ENCODE measurements at regions not wholly inside any gene's neighbourhood (a gene's known extent, or its start where the extent isn't known, plus 50 kb on each side); places are given as distances from the start of the nearest gene placed in this dataset.

DNA sequence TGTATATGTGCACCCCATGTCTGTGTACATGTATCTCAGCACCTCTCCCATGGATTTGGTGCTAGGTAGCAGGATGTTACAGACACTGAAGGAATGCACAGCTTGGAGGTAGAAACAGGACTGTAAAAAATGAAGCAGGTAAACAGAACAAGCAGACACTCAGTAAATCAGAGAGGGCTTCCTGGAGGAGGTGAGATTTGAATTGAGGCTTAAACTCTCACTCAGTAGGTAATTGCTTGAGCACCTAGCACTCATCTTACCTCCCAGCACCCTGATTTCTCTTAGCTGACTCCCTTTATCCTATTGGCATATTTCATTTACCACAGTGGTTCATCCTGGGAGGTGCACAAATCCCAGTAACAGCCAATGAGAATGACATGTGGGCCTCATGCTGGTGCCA lies 537.9 kb upstream of the RAB6C start:
- DNase-seq = no peak

DNA sequence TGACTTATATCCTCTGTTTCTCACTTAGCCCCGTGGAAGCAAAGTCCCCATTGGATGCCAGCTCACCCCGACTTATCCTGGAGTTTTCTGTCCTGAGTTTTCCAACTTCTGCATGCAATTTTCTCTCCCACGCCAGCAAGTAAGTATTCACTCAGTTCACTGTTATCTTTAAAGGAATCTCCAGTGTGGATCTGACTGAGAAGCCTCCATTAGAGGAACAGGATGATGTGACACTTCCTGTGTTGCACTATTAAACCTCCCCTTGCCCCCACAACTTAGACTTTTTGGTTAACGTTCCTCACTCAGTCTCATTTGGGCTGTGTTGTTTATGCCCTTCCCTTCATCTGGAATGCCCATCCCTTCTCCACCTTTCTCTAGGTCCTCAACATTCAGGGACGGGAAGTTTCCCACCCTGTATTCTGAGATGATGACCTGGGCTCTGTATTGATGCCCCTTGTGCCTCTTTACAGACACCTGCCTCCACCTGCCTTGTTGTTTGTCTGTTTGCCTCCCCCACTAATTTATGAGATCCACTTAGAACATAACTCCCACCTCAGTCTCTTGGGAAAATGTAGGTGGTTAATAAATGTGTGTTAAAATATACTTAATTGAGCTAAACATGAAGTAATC lies 536.1 kb upstream of the RAB6C start:
- no peak for DNase-seq

DNA sequence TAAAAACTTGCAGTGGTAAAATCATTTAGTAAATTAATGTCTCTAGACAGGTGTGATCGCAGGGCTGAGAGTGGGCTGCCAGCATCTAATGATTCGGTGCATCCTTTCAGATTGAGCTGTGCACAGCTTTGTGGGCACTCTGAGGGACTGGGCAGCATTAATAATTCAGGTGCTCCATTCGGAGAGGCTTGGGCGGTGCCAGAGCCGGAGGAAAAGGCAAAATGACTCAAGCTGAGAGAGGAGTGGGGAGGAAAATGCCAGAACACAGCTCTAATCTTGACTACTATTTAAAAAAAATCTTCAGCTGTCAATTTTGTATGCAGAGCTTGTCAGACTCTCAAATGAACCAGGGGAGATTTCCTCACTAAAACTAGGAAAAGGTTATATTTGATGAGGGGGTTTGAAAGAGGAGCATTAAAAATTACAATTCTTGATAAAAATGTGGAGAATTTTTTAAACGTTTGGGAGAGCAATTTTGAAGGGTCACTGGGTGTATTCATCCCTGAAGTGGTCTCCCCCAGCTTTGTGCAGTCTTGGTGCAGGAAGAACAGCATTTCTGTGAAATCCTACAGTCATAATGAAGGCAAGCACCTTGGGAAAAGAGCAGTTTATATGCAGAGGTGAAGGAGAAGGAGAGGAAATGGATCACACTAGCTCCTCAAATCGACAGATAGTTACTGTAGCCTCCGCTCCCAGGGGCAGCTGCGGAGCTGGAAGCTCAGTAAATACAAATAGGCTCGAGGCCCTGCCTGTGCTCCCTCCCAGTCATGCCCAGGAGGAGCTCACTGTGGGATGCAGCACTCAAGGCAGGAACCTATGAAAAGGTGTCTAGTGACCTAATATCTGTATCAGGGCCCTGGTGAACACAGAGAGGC lies 535.4 kb upstream of the RAB6C start:
- no peak for DNase-seq

DNA sequence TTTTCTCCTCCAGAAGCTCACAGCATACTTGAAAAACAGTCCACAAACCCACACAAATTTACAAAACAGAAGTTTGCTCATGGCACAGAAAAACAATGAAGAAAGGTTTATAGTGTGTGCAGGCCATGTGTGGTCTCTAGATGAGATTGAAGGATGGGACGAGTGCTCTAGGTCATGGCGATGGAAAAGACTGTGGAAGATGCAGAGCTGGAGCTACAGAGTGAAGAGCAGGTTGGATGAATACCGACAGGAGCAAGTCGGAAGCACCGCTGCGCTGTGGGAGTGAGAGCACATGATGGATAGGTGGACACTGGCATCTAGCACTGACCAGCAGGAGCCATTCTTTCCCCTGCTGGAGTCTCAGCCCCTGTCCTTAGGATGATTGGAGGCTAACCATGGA lies 534.7 kb upstream of the RAB6C start:
- no peak for DNase-seq

DNA sequence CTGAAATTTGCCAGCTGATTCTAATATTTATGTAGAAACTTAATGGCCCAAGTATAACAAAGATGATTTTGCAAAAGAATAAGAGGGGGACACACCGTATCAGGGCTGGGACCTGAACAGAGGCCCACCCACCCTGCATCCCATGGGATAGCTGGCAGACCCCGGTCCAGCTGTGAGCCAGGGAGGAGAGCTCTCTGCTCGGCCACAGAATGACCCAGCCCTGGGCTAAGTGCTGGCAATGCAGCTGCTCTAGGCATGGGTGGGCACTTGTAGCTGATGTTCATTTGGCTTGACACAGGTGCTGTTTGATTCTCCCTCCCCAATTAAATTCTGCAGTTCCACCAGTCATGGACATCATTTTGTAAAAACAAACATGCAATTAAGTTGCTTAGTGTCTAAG lies 522.8 kb upstream of the RAB6C start:
- no peak for DNase-seq

DNA sequence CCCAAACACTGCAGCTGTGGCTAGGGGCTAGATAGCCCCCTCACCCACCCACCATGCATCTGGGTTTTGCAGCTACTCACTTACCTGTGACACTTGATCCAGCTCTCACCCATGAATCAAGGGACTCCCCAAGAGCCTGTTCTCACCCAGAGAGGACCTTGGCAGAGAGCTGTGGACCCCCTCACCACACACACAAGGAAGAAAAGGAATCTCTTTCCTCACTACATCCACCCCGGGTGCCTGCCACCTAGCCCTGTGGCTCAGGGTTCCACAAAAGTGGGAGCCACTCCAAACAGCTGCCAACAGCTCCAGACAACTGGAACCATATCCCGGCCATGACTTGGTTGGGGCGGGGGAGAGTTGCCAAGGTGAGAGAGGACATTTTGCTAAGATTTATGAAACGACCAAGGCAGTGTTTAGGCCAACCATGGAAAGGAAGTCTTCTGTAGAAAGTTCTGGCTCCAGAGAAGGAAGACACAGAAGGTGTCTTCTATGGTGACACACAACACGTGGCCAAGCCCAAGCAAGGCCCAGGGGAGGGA lies 522.1 kb upstream of the RAB6C start:
- no peak for DNase-seq

DNA sequence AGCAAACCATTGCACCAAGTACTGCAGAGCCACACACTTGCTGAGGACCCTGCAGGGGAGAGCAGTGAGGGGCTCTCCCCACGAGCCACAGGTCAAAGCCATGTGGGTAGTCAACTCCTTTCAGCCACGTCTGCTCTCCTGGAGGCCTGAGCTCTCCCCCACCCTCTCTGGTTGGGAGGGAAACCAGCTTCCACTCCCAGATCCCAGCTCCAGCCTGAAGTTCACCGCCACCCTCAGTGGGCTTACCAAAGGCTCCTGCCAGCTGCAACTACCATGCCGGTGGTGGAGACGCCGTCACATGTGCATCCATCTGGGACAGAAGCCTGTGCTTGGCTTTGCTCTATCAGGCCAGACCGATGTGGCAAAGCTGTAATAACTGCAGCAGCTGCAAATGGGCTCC lies 521.5 kb upstream of the RAB6C start:
- no peak for DNase-seq

DNA sequence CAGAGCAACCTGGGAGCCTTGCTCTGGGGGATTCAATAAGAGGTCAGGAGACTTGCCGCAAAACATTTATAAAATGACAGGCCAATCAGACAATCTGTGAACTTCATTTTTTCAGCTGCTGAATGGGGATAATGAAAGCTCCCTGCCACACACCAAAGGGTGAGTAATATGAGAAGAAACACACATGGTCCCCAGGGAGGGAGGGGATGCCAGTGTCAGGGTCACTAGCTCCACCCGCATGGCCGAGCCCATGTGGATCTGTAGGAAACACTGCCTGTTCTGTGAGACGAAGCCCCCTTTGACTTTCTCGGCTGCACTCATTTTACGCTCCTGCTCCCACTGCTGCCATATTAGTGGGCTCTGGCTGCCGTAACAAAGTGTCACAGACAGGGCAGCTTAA lies 521.0 kb upstream of the RAB6C start:
- no peak for DNase-seq

DNA sequence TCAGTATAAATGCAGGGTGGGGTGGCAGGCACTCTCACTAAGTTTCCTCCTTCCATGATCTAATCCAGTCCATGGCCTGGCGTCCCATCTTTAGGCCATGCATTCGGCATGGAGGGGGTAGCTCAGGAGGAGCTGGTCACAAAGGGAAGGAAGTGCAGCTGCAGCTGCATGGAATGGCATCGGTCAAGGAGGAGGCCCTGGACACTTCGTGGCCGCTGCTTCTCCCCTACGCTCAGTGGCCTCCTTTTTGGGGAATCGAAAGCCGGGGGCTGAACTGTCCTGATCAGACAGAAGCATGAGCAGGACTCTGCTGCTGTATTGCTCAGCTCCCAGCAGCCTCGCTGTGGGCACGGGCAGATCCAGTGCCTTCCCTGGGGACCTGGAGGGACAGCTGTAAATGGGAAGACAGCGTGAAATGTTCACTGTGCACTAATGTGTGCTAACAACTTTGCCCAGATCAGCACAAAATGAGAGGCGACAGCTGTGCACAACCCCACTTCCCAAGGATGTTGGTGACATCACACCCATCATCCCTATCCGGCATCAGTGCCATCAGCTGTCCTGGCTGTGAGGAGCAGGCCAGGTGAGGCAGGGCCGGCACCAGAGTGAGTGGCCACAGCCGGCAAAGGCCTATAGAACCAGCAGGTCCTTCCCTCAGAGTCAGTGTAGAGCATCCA lies 520.1 kb upstream of the RAB6C start:
- DNase-seq = no peak

DNA sequence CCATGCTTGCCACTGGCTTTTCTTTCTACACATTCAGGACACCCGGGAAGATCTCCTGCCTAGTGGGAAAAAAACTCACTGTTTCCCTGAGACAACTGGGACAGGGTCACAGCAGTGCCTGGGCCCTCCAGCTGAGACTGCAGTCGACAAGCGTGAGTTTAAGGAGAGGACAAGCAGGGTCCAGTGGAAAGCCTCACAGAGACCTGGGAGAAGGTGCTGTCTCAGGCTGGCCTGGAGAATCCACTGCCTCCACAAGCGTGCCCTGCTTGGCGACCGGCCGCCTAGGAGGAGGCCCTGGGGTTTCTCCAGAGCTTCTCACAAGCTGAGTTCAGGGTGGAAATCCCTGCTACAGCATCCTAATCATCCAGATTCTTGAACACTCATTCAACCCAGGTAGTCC lies 519.6 kb upstream of the RAB6C start:
- no peak for DNase-seq

DNA sequence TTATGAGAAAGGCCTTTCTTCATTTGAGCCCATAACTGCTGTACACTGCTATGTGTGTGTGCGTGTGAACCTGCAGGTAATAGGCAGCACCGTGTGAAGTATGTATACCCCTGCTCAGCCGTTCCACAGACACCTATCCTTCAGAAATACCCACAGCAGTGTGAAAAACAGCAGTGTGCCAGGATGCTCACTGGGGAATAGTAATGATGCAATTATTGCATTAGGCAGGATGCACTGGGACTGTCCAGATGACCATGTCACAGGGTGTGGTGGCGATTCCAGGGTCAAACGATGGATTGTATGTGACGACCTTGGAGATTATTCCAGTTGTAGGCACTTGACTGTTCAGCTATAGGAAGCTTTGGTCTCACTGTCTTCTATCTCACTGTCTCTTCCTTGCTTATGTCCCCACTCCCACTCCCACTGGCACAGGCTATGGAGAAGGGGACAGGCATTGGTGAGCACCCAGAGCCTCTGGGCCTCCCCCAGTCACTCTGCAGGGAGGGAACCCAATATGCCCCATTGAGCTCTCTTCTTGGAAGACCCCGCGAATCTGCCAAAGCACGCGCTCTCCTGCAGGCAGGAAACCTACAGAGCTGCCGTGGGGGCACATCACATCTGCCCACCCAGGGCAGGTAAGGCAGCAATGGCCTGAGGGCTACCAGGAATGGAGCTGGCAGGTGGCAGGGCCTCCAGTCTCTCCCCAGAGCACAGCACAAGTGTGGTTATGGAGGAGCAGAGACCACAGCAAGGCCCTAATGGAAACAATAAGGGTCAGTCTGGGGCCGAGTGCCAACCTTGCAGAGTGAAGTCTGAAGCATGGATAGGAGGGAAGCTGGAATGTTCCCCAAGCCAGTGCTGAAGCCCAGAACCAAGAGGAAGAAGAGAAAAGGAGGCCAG lies 518.9 kb upstream of the RAB6C start:
- no peak for DNase-seq

DNA sequence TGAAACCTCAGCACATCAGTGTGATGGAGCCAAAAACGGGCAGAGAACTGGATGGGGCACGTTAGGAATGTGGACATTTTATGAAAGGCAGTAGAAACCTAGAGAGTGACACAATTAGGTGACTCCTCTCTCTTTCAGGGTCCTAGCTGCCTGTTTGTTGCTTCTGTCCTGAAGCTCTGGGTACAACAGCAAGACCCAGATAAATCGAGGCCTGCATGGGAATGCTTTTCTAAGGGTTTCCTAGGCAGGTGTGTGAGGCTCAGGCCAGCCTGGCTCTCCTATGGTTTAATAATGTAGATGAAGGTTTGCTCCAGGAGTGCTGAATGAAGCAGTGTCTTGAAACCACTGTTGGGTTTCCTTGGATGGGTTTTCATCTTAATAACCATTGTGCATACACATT lies 517.1 kb upstream of the RAB6C start:
- DNase-seq = no peak

DNA sequence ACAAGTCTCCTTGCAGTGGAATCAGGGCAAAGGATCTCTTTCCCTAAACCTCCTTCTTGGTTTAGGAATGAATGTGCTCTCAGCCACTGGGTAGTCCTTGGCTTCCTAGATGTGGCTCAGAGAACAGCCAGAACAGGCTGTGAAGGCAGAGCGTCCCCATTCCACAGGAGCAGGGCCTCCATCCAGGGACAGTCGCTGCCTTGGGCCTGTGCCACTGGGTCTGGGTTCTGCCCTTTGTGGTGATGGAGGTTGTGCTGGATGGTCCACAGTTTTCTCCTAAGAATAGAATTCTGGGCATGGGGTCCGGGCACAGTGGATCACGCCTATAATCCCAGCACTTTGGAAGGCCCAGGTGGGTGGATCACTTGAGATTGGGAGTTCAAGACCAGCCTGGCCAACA lies 516.5 kb upstream of the RAB6C start:
- DNase-seq = no peak

DNA sequence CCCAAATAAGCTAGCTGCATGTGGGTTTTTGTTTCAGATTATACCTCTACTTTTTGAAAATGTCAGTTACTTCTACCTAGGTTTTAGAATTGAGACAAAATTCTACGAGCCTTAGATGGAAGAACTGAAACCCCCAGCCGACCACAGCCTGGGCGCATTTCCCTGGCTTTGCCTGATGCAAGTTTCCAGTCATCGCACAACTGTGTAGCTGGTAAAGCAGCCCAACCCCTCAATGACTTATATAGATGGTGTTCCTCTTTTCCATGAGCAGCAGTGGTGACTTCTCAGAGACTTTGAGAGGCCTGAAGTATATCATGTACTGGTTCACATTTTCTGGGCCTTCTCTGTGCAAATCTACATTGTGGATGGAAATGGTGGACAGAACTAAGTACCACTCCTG lies 515.4 kb upstream of the RAB6C start:
- no peak for DNase-seq

DNA sequence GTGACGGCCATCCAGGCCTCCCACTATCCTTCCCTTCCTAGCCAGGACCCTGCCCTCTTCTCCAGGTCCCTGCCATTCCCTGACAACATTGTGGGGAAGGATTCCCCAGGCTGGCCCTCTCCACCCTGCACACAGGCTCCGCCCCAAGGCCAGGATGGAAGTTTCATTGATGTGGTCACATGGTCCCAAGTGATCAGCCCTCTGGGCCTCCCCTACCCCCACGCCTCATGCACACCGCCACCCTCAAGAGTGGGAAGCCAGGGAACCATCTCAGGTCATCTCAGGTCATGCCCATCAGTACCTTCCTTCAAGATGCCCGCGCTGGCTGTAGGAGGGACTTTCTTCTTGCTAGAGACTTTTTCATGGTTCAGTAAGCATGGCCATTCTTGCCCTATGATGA lies 514.8 kb upstream of the RAB6C start:
- DNase-seq = no peak

DNA sequence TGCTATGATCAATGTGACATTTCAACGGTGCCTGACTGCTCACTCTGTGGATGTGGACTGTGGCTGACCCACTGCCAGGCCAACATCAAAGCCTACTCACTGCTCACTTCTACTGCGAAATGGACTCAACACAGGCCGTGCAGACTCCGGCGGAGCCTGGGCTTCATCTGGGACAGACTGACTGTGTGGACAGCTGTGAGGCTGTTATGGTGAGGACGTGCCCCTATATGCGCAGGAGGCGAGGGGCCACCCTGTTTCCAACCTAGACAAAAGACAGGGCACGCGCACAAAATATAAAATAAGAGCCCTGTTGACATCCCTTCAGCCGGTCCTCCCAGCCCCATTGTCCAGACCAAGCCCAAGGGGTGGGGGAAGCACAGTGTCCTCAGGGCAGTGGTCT lies 514.4 kb upstream of the RAB6C start:
- DNase-seq = no peak

DNA sequence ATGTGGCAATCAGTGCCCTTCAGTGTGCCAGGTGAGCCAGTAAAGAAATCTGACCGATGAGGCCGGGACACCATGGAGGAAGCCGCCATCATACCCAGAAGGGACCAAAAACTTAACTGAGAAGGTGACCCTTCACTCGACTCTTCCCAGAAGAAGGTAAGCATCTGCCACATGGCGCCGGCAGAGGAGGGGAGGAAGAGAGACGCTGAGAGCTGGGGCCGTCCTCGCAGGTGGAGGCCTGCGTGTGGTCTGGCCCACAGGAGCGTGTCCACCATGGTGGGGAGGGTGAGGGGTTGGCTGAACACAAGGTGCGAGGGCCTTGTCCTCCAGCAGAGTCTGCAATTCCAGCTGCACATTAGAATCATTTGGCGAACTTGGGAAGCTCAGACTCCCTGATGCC lies 513.1 kb upstream of the RAB6C start:
- DNase-seq = no peak

DNA sequence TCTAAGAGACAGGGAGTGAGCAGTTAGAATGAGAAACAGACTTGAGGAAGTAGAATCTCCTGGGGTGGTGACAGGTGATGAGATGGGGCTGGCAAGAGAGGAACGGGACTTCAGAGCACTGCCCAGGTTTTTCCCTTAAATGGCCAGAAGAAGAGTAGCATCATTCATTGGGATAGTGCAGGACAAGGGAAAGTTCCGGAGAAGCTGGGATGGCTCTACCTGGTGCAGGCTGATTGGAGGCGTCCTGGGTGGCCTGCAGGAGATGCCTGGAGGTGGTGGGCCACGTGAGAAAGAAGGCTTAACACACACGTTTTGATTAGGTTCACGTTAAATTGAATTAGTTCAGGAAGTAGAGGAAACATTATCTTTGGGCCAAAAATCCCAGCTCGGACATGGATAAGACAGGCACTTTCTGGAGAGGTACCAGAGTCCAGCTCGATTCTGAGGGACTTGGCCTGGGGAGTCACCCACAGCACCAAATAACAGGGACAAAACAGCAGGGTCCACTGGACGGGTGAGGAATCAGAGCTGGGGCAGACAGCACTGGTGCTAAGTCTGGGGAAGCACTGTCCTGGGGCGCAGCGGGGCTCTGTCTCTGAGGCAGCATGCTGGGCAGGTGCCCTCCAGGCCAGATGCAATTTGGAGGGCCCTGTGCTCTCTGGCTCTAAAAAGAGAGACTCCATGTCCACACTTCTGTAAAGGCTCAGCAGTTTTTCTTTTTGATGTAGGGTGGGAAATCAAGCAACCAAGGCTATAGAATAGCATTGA lies 512.3 kb upstream of the RAB6C start:
- no peak for DNase-seq

DNA sequence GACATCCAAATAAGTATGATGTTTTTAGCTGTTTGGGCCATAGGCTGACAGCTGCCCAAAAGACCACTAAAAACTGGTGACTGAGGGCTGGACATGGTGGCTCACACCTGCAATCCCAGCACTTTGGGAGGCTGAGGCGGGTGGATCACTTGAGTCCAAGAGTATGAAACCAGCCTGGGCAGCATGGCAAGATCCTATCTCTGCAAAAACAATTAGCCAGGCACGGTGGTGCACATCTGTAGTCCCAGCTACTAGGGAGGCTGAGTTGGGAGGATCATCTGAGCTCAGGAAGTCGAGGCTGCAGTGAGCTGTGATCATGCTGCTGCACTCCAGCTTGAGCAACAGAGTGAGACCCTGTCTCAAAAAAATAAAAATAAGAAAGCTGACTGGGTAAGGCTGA lies 511.5 kb upstream of the RAB6C start:
- no peak for DNase-seq

DNA sequence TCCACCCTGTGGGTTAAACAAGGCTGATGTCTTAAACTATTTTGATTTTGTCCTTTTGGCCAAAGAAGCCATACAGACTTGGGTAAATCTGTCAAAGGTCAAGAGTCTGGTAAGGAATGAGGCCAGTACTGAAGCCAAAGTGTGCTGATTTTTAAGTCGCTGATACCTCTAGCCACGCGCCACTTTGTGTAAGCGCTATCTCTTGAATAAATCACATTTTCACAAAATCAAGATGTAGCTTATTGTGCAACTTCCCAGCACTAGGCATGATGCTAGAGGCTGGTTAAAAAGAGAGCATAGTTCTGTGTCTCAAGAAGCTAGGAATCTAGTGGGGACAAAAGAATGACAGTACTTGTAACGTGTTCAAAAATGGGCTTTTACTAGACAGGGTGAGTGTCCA lies 510.6 kb upstream of the RAB6C start:
- DNase-seq = no peak

DNA sequence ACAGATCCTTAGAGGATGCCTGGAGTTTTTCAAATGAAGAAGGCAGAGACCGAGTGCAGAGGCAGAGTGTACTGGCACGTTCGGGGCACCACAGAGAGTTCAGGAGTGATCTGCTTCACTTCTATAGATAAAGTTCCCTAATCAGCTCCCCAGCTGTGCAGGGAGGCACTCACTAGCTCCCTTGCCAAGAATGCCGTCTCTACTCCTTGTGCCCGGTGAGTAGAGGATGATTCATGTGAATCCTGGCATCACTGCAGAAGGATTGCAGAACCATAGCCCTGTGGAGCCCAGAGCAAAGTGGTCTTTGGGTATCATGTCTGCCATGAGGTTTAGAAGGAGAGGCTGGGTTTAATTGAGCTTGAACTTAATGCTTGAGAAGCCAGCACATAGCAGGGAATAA lies 510.1 kb upstream of the RAB6C start:
- no peak for DNase-seq

DNA sequence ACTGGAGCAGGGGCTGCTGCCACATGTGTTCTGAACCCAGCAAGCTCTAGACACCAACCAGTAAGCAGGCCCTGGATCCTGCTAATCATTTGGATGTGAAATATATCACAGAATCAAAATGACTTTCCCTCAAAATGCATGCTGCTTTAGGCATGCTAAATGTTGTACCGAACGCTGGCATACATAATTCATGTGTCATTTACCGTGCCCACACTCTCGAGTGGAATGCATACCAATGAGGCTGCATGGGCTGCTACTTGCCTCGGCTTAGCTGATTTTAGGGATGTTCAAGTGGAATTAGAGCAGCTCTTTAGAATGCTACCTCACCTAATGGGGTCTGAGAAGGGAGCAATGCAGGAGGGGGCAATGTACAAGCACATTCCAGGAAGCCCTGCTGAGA lies 509.6 kb upstream of the RAB6C start:
- no peak for DNase-seq

All from CD4-positive, alpha-beta T cell treated with Interleukin-15 for 1 hour (primary cell).